Astrocyte (in vitro differentiated cells and primary cell): ENCODE measurements at regions not wholly inside any gene's neighbourhood (a gene's known extent, or its start where the extent isn't known, plus 50 kb on each side); places are given as distances from the start of the nearest gene placed in this dataset.

Experiments used
- DNase-seq: peaks from one replicate; pipeline ENCODE4 v3.0.0-alpha.2; 2010; ENCODE audit warnings: low read depth
- FAIRE-seq: peaks from 2 replicates; lab custom pipeline; 2011; peaks lifted over from hg19 to GRCh38; lab: Jason Lieb, UNC
- H2AFZ ChIP-seq: 2 replicates; pipeline ENCODE4 v1.6.0; 2012; ENCODE audit warnings: low read depth, low read length, inconsistent platforms
- H3K27ac ChIP-seq: 2 replicates; pipeline ENCODE4 v1.5.1; 2011; ENCODE audit warnings: low read depth, low read length, inconsistent platforms
- H3K27me3 ChIP-seq: 2 replicates; pipeline ENCODE4 v1.6.0; 2011; ENCODE audit warnings: low read length, inconsistent platforms; ENCODE audit not compliant: insufficient read depth
- H3K36me3 ChIP-seq: 2 replicates; pipeline ENCODE4 v1.5.1; 2011; ENCODE audit warnings: low read length, inconsistent platforms; ENCODE audit not compliant: insufficient read depth
- H3K4me1 ChIP-seq: 2 replicates; pipeline ENCODE4 v1.5.1; 2011; ENCODE audit warnings: low read length, inconsistent platforms; ENCODE audit not compliant: insufficient read depth
- H3K4me2 ChIP-seq: 2 replicates; pipeline ENCODE4 v1.6.0; 2012; ENCODE audit warnings: low read length, inconsistent platforms
- H3K4me3 ChIP-seq: 2 replicates; pipeline ENCODE4 v1.5.1; 2011; ENCODE audit warnings: low read depth, mild to moderate bottlenecking, low read length, inconsistent platforms; ENCODE audit not compliant: insufficient read depth
- H3K79me2 ChIP-seq: 2 replicates; pipeline ENCODE4 v1.6.0; 2012; ENCODE audit warnings: mild to moderate bottlenecking, low read length, inconsistent platforms; ENCODE audit not compliant: insufficient read depth
- H3K9ac ChIP-seq: 2 replicates; pipeline ENCODE4 v1.6.0; 2012; ENCODE audit warnings: mild to moderate bottlenecking, low read length, inconsistent platforms
- H3K9me3 ChIP-seq: 2 replicates; pipeline ENCODE4 v1.5.1; 2012; ENCODE audit warnings: low read depth, mild to moderate bottlenecking, low read length, inconsistent platforms; ENCODE audit not compliant: insufficient read depth
- H4K20me1 ChIP-seq: 2 replicates; pipeline ENCODE4 v1.6.0; 2012; ENCODE audit warnings: low read length, inconsistent platforms; ENCODE audit not compliant: insufficient read depth
- H3K27ac Mint-ChIP-seq: one replicate; pipeline ENCODE4 v1.8.0; 2021; ENCODE audit warnings: mild to moderate bottlenecking, mixed read lengths; ENCODE audit not compliant: unreplicated experiment
- H3K27me3 Mint-ChIP-seq: one replicate; pipeline ENCODE4 v1.8.0; 2021; ENCODE audit warnings: low read depth, mixed read lengths; ENCODE audit not compliant: unreplicated experiment
- H3K36me3 Mint-ChIP-seq: one replicate; pipeline ENCODE4 v1.8.0; 2021; ENCODE audit warnings: low read depth, mixed read lengths; ENCODE audit not compliant: unreplicated experiment
- H3K4me1 Mint-ChIP-seq: one replicate; pipeline ENCODE4 v1.8.0; 2021; ENCODE audit warnings: low read depth, mixed read lengths; ENCODE audit not compliant: unreplicated experiment
- H3K4me3 Mint-ChIP-seq: one replicate; pipeline ENCODE4 v1.8.0; 2021; ENCODE audit warnings: mild to moderate bottlenecking, moderate library complexity, mixed read lengths; ENCODE audit not compliant: unreplicated experiment
- H3K9me3 Mint-ChIP-seq: one replicate; pipeline ENCODE4 v1.8.0; 2021; ENCODE audit warnings: mild to moderate bottlenecking, mixed read lengths; ENCODE audit not compliant: unreplicated experiment
- CTCF ChIP-seq: IDR thresholded peaks from 2 replicates; pipeline ENCODE4 v1.5.1; 2011; ENCODE audit warnings: low read depth, mild to moderate bottlenecking, inconsistent platforms, low read length, moderate library complexity; ENCODE audit not compliant: insufficient read depth
- EZH2 ChIP-seq: IDR thresholded peaks from 2 replicates; pipeline ENCODE4 v1.6.1; 2012; ENCODE audit warnings: mild to moderate bottlenecking, low read length, inconsistent platforms; ENCODE audit not compliant: insufficient read depth

- Mint-ChIP-seq H3K4me3 (no peak overlapping the region), H3K9me3 (peaks cover 8% of the 10 kb centered on the region), H3K27ac (no peak overlapping the region), H3K27me3 (peaks cover 34% of the 10 kb centered on the region), H3K4me1 (peaks cover 8% of the 10 kb centered on the region), H3K36me3 (peaks cover 2% of the 10 kb centered on the region)
- Histone ChIP-seq H3K4me2 (no peak overlapping the region), H3K27ac (no peak overlapping the region), H3K36me3 (no peaks in the 10 kb centered on the region), H3K9ac (no peak overlapping the region), H3K27me3 (peaks cover 7% of the 10 kb centered on the region), H4K20me1 (no peaks in the 10 kb centered on the region), H3K9me3 (peaks cover 5% of the 10 kb centered on the region), H2AFZ (no peak overlapping the region), H3K4me3 (no peak overlapping the region), H3K79me2 (no peaks in the 10 kb centered on the region), H3K4me1 (peaks cover 7% of the 10 kb centered on the region)
- no peak for TF ChIP-seq EZH2
- TF ChIP-seq CTCF: no peak
- no peak for FAIRE-seq
- no peak for DNase-seq
Observed at GRCh38 chr7:45401851-45402250, 172.3 kb upstream of the ADCY1 start.

GRCh38 chr7:45402480-45403218 lies 171.5 kb upstream of the ADCY1 start:
- H3K4me1 Mint-ChIP-seq: peaks cover 8% of the 10 kb centered on the region
- H3K27ac Mint-ChIP-seq: peak overlapping the region; percentile 28
- Histone ChIP-seq H3K9ac (no peak overlapping the region), H3K4me2 (peak overlapping the region; percentile 53), H3K27me3 (peaks cover 10% of the 10 kb centered on the region), H3K4me3 (no peak overlapping the region), H4K20me1 (no peaks in the 10 kb centered on the region), H2AFZ (no peak overlapping the region), H3K9me3 (peaks cover 5% of the 10 kb centered on the region), H3K27ac (no peak overlapping the region), H3K4me1 (peaks cover 7% of the 10 kb centered on the region), H3K36me3 (no peaks in the 10 kb centered on the region), H3K79me2 (no peaks in the 10 kb centered on the region)
- TF ChIP-seq CTCF (no peak), EZH2 (no peak)
- no peak overlapping the region for H3K4me3 Mint-ChIP-seq
- DNase-seq (peak; percentile 87), FAIRE-seq (no peak)
- H3K27me3 Mint-ChIP-seq: peaks cover 31% of the 10 kb centered on the region
- peaks cover 2% of the 10 kb centered on the region for H3K36me3 Mint-ChIP-seq
- peaks cover 8% of the 10 kb centered on the region for H3K9me3 Mint-ChIP-seq

GRCh38 chr7:45404622-45405021 lies 169.5 kb upstream of the ADCY1 start:
- Histone ChIP-seq H3K27ac (no peak overlapping the region), H3K36me3 (no peaks in the 10 kb centered on the region), H3K79me2 (no peaks in the 10 kb centered on the region), H3K27me3 (peaks cover 10% of the 10 kb centered on the region), H3K4me1 (peaks cover 7% of the 10 kb centered on the region), H3K4me2 (no peak overlapping the region), H3K4me3 (no peak overlapping the region), H2AFZ (no peak overlapping the region), H4K20me1 (no peaks in the 10 kb centered on the region), H3K9me3 (peaks cover 5% of the 10 kb centered on the region), H3K9ac (no peak overlapping the region)
- TF ChIP-seq EZH2: no peak
- no peak for TF ChIP-seq CTCF
- peaks cover 2% of the 10 kb centered on the region for H3K36me3 Mint-ChIP-seq
- FAIRE-seq (no peak), DNase-seq (no peak)
- no peak overlapping the region for H3K27ac Mint-ChIP-seq
- H3K27me3 Mint-ChIP-seq: peaks cover 47% of the 10 kb centered on the region
- no peak overlapping the region for H3K4me3 Mint-ChIP-seq
- peaks cover 8% of the 10 kb centered on the region for H3K4me1 Mint-ChIP-seq
- peaks cover 4% of the 10 kb centered on the region for H3K9me3 Mint-ChIP-seq
